GM12864 (cell line): ENCODE measurements at regions not wholly inside any gene's neighbourhood (a gene's known extent, or its start where the extent isn't known, plus 50 kb on each side); places are given as distances from the start of the nearest gene placed in this dataset.
"Not testable (repeated sequence)": the region's sequence is repeated elsewhere in the genome, so short reads cannot be mapped to it uniquely, and the experiment has no call there.

Experiments used
- DNase-seq: peaks from one replicate; pipeline ENCODE4 v3.0.0-alpha.2; 2011; ENCODE audit warnings: low read depth
- H3K4me3 ChIP-seq: 2 replicates; pipeline ENCODE4 v1.5.1; 2011; ENCODE audit warnings: mild to moderate bottlenecking, low read depth, low read length, control low read depth
- TF ChIP-seq, protein P1 (sequence below): IDR thresholded peaks from 2 replicates; pipeline ENCODE4 v1.5.1; 2011; ENCODE audit warnings: low read depth, mild to moderate bottlenecking, moderate library complexity, low read length, control low read depth, inconsistent platforms; ENCODE audit errors: missing control alignments

DNA sequence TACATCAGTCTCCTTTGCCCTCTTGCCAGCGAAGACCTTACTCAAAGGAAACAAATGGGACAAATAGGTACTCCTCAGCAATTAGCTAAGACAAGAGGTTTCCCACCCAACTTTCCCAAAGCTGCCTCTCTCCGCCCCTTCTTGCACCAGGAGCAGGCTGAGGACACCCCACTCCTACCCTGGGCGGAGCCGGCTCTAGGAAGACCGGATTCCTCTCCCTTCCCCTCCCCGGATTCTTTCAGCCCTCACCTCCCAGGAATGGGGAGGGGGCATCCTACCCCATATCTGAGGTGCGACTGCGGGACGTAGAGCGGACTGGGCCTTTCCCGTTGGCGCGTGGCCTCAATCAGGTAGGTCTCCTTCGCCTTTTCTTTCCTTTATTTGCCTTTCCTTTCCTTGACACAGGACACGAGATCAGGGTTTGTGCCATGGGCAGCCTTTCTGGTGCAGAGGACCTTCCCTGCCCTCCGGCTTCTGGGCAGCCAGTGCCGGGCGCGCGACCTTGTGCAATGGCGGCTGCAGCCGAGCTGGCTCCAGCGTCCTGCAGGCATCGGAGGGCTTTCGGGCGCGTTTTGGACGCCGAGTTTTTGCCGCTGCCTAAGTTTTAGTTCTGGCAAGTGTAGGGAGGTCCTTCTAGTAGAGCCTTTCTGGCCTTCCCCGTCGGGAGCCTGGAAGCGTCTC, 279.9 kb downstream of the PLS3 start:
- H3K4me3 ChIP-seq, DNase-seq: not testable (repeated sequence)

DNA sequence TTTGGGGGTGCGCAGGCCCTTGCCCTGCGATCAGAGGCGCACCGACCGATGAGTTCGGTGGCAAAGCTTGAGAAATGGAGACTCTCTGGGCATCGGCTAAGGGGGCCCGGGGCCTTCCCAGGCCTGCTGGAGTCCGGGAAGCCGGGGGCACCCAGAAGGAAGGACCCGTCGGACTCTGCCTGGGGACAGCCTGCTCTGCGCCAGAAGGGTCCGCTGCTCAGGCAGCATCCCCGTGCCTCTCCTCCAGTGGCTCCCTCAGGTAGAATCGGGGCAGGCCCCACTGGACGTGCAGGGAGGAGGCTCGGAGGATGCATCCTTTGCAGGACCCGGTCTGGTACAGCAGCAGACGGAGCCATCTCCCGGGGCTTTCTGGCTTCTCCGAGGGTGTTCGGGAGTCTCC, 290.0 kb downstream of the PLS3 start:
- not testable (repeated sequence) for DNase-seq

DNA sequence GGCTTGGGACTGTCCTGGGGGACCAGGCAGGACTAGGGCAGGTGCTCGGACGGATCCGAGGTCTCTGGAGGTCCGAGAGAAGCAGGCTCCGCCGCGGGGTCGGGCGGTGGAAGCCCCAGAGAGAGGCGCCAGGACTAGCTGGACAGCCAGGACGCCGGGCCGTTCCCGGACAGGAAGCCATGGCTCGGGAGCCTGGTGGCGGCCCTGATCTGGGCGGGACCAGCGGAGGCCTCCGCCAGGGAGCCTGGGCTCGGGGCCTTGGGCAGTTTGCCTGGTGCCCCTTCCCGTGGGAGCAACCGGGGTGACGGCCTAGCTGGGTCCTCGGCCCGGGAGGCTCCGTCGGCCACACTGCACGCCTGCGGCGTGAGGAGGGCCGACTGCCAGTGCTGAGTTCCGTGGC, 292.3 kb downstream of the PLS3 start:
- not testable (repeated sequence) for H3K4me3 ChIP-seq, DNase-seq

More for the DNA sequence above, 290.0 kb downstream of the PLS3 start:
- H3K4me3 ChIP-seq = not testable (repeated sequence)

DNA sequence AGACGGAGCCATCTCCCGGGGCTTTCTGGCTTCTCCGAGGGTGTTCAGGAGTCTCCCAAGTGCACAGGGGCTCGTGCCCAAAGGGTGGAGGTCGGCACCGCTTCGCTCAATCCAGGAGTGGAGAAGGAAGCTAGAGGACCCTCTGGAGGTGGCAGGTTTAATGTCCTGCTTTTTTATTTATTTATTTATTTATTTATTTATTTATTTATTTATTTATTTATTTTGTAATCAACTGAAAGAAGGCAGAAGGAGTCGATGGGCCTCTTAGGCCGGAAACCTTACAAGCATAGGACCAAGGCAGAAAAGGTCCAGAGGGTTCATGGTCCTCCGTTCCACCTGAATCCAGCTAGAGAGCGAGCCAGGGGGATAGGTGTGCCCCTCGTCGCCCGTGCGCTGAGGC, 289.4 kb upstream of the AGTR2 start:
- H3K4me3 ChIP-seq, DNase-seq: not testable (repeated sequence)

DNA sequence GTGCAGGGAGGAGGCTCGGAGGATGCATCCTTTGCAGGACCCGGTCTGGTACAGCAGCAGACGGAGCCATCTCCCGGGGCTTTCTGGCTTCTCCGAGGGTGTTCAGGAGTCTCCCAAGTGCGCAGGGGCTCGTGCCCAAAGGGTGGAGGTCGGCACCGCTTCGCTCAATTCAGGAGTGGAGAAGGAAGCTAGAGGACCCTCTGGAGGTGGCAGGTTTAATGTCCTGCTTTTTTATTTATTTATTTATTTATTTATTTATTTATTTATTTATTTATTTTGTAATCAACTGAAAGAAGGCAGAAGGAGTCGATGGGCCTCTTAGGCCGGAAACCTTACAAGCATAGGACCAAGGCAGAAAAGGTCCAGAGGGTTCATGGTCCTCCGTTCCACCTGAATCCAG, 286.4 kb upstream of the AGTR2 start:
- DNase-seq, H3K4me3 ChIP-seq: not testable (repeated sequence)

DNA sequence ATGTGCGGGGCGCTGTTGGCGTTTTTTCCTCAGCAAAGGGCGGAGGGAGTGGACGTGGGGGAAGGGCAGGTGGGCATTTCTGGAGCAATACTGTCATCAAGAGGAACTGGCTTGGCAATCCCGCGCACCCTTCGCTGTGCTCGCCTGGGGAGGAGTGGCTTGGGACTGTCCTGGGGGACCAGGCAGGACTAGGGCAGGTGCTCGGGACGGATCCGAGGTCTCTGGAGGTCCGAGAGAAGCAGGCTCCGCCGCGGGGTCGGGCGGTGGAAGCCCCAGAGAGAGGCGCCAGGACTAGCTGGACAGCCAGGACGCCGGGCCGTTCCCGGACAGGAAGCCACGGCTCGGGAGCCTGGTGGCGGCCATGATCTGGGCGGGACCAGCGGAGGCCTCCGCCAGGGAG, 282.5 kb upstream of the AGTR2 start:
- not testable (repeated sequence) for DNase-seq, H3K4me3 ChIP-seq

DNA sequence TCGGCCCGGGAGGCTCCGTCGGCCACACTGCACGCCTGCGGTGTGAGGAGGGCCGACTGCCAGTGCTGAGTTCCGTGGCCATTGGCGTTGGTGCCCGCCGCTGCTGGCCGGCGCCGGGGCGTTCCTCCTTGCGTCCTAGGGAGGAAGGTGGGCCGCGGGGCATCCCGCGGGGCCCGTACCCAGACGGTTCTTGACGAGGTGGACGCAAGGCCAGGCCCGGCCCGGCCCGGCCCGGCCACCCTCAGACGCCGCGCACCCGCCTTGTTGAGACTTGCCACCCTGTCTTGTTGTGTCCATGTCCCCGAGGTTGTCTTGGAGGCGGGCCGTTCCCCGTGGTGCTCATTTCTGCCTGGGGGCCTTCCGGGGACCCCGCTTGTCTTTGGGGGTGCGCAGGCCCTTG, 282.0 kb upstream of the AGTR2 start:
- not testable (repeated sequence) for DNase-seq, H3K4me3 ChIP-seq

DNA sequence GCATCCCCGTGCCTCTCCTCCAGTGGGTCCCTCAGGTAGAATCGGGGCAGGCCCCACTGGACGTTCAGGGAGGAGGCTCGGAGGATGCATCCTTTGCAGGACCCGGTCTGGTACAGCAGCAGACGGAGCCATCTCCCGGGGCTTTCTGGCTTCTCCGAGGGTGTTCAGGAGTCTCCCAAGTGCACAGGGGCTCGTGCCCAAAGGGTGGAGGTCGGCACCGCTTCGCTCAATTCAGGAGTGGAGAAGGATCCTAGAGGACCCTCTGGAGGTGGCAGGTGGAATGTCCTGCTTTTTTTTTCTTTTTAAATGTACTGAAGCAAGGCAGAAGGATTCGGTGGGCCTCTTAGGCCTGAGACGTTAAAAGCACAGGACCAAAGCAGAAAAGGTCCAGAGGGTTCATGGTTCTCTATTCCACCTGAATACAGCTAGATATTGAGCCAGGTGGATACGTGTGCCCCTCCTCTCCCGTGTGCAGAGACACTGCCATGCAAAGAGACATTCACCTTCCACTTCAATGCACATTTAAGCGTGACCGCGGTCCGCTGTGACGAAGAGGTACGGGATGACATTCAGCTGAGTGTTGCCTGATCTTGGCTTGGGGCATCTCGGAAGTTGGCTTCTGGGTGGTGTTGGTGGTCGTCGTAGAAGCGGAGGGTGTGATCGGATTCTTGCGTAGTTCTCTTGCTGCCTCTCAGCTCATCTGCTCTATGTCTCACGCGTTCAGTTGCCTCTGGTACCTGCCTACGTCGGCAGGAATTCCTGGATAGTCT, 281.2 kb upstream of the AGTR2 start:
- H3K4me3 ChIP-seq = no peak overlapping the region
- TF ChIP-seq, protein P1, sequence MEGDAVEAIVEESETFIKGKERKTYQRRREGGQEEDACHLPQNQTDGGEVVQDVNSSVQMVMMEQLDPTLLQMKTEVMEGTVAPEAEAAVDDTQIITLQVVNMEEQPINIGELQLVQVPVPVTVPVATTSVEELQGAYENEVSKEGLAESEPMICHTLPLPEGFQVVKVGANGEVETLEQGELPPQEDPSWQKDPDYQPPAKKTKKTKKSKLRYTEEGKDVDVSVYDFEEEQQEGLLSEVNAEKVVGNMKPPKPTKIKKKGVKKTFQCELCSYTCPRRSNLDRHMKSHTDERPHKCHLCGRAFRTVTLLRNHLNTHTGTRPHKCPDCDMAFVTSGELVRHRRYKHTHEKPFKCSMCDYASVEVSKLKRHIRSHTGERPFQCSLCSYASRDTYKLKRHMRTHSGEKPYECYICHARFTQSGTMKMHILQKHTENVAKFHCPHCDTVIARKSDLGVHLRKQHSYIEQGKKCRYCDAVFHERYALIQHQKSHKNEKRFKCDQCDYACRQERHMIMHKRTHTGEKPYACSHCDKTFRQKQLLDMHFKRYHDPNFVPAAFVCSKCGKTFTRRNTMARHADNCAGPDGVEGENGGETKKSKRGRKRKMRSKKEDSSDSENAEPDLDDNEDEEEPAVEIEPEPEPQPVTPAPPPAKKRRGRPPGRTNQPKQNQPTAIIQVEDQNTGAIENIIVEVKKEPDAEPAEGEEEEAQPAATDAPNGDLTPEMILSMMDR = no peak
- no peak for DNase-seq

DNA sequence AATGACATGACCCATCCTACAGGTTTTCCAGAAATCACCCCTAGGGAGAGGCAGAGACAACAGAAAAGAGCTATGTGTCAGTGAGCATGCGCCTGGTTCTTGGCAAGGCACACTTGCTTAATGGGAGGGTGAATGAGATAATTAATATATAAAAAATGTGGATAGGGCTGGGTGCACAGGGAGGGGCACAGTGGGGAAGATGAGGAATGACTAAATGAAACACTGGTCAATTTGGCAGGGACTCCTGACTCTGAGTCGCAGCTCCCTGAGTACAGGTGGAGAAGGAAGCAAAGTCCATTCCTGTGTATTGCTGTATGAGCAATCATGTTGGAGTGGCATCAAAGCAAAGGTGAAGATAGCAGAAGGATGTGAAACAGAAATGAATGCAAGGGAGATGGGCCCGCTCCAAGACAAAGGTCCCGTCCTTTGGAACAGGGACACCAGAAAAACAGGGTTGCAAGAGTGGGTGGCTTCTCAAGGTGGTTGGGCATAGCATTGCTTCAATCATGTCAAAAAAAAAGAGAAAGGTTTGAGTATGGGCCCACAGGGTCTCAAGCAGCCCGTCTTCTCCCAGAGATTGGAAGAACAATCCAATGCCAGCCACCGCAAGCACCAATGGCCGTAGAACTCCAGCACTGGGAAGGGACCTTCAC, 278.4 kb upstream of the AGTR2 start:
- H3K4me3 ChIP-seq = no peak overlapping the region
- TF ChIP-seq, protein P1 = no peak
- DNase-seq = no peak

DNA sequence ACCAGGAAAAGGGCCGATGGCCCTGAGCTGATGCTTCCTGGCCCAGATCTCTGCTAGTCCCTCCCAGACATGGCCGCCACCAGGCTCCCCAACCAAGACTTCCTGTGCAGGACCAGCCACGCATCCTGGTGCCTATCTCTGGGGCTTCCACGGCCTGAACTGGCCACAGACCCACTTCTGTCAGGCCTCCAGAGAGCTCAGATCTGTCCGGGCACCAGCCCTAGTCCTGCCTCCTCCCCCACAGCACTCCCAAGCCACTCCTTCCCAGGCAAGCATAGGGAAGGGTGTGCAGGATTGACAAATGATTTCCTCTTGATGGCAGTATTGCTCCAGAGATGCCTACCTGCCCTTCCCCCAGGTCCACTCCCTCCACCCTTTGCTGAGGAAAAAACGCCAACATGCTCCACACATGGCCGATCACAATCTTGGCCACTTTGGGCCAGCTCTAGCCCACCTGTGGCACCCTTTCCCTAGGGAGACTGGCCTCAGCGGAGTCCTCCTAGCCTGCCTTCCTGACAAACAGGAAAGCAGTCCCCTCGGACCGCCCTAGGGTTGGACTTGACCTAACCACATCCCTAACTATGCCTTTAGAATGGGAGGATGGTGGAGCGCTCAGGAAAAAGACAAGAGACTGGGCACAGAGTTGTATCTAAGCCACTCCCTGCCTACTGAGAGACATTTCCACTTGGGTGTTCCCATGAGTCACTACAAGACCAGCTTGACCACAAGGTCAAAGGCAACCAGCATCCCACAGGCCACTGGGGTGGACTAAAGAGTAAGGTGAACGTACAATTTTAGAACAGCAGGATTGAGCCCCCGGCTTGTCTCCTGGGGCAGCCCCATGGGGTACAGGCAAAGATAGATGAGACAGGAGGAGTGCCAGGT, 277.5 kb upstream of the AGTR2 start:
- DNase-seq = no peak
- H3K4me3 ChIP-seq = no peak overlapping the region
- TF ChIP-seq, protein P1 = no peak
